NCI-H526 treated with DMSO at 0.1 percent for 48 hours (cell line): ENCODE measurements at regions not wholly inside any gene's neighbourhood (a gene's known extent, or its start where the extent isn't known, plus 50 kb on each side); places are given as distances from the start of the nearest gene placed in this dataset.

Experiments
- DNase-seq: peaks from one replicate; lab custom pipeline; 2025; lab: John Stamatoyannopoulos, UW

- no peak for DNase-seq
Observed at GRCh38 chr1:209063767-209064659, 519.5 kb upstream of the CAMK1G start.

GRCh38 chr1:209064850-209065706 lies 518.4 kb upstream of the CAMK1G start:
- DNase-seq, result no peak

GRCh38 chr1:209072481-209072880 lies 511.0 kb upstream of the CAMK1G start:
- DNase-seq, result no peak

- DNase-seq, result no peak
Observed at GRCh38 chr1:209073879-209074278, 509.6 kb upstream of the CAMK1G start.

- DNase-seq, result no peak
Observed at GRCh38 chr1:209074575-209075250, 508.8 kb upstream of the CAMK1G start.

GRCh38 chr1:209076688-209077087 lies 506.8 kb upstream of the CAMK1G start:
- peak; percentile 0 for DNase-seq

- no peak for DNase-seq
Observed at GRCh38 chr1:209080170-209080781, 503.2 kb upstream of the CAMK1G start.

GRCh38 chr1:209086486-209087192 lies 496.9 kb upstream of the CAMK1G start:
- no peak for DNase-seq

- no peak for DNase-seq
Observed at GRCh38 chr1:209094384-209094783, 489.1 kb upstream of the CAMK1G start.

- DNase-seq, result no peak
Observed at GRCh38 chr1:209095627-209096595, 487.6 kb upstream of the CAMK1G start.

GRCh38 chr1:209100460-209100859 lies 483.1 kb upstream of the CAMK1G start:
- no peak for DNase-seq

GRCh38 chr1:209101106-209101505 lies 482.4 kb upstream of the CAMK1G start:
- DNase-seq, result no peak

- DNase-seq, result no peak
Observed at GRCh38 chr1:209102120-209102519, 481.4 kb upstream of the CAMK1G start.

GRCh38 chr1:209102531-209102930 lies 481.0 kb upstream of the CAMK1G start:
- no peak for DNase-seq

- DNase-seq, result no peak
Observed at GRCh38 chr1:209103092-209103491, 480.4 kb upstream of the CAMK1G start.

GRCh38 chr1:209104646-209105045 lies 478.9 kb upstream of the CAMK1G start:
- DNase-seq, result no peak

GRCh38 chr1:209105701-209106100 lies 477.8 kb upstream of the CAMK1G start:
- no peak for DNase-seq

- no peak for DNase-seq
Observed at GRCh38 chr1:209106237-209106741, 477.2 kb upstream of the CAMK1G start.

- DNase-seq, result no peak
Observed at GRCh38 chr1:209106861-209107260, 476.7 kb upstream of the CAMK1G start.

- no peak for DNase-seq
Observed at GRCh38 chr1:209107535-209107934, 476.0 kb upstream of the CAMK1G start.
